Mesothelial cell of epicardium (in vitro differentiated cells): ENCODE measurements at regions not wholly inside any gene's neighbourhood (a gene's known extent, or its start where the extent isn't known, plus 50 kb on each side); places are given as distances from the start of the nearest gene placed in this dataset.
A peak's percentile ranks its signal among the peaks of the same experiment; 100 is the strongest.
"Not testable (repeated sequence)": the region's sequence is repeated elsewhere in the genome, so short reads cannot be mapped to it uniquely, and the experiment has no call there.

ENCODE experiments used
- DNase-seq, 2 experiments: peaks; one replicate each; pipeline ENCODE4 v3.0.0; 2021; ENCODE audit warnings: low spot score in 2 of 2; ENCODE audit not compliant: unreplicated experiment in 2 of 2
- H3K27ac Mint-ChIP-seq: 2 replicates; pipeline ENCODE4 v1.8.0; 2021; ENCODE audit warnings: mixed read lengths
- H3K27me3 Mint-ChIP-seq: 2 replicates; pipeline ENCODE4 v1.8.0; 2021; ENCODE audit warnings: low read depth, mixed read lengths
- H3K36me3 Mint-ChIP-seq: 2 replicates; pipeline ENCODE4 v1.8.0; 2021; ENCODE audit warnings: mixed read lengths
- H3K4me1 Mint-ChIP-seq: 2 replicates; pipeline ENCODE4 v1.8.0; 2021; ENCODE audit warnings: mixed read lengths
- H3K4me3 Mint-ChIP-seq: 2 replicates; pipeline ENCODE4 v1.8.0; 2021; ENCODE audit warnings: mild to moderate bottlenecking, moderate library complexity, mixed read lengths
- H3K9me3 Mint-ChIP-seq: 2 replicates; pipeline ENCODE4 v1.8.0; 2021; ENCODE audit warnings: mixed read lengths
- CTCF ChIP-seq: fragments of 200-600 bp; sonication (generic); IDR thresholded peaks from one replicate; pipeline ENCODE4 v1.5.0; 2021; ENCODE audit warnings: antibody characterized with exemption; ENCODE audit not compliant: unreplicated experiment

GRCh38 chr1:104646233-104646632 lies 896.5 kb downstream of the AMY1C start:
- no peak for DNase-seq
- Mint-ChIP-seq H3K27me3 (no peaks in the 10 kb centered on the region), H3K9me3 (no peaks in the 10 kb centered on the region), H3K4me3 (no peak overlapping the region), H3K36me3 (no peaks in the 10 kb centered on the region), H3K4me1 (peaks cover 7% of the 10 kb centered on the region), H3K27ac (no peak overlapping the region)
- no peak for TF ChIP-seq CTCF

- Mint-ChIP-seq H3K4me1 (peaks cover 7% of the 10 kb centered on the region), H3K9me3 (no peaks in the 10 kb centered on the region), H3K27me3 (no peaks in the 10 kb centered on the region), H3K36me3 (no peaks in the 10 kb centered on the region), H3K27ac (no peak overlapping the region), H3K4me3 (no peak overlapping the region)
- no peak for DNase-seq
- peak; percentile 17 for TF ChIP-seq CTCF
Observed at GRCh38 chr1:104648269-104648691, 898.6 kb downstream of the AMY1C start.

DNA sequence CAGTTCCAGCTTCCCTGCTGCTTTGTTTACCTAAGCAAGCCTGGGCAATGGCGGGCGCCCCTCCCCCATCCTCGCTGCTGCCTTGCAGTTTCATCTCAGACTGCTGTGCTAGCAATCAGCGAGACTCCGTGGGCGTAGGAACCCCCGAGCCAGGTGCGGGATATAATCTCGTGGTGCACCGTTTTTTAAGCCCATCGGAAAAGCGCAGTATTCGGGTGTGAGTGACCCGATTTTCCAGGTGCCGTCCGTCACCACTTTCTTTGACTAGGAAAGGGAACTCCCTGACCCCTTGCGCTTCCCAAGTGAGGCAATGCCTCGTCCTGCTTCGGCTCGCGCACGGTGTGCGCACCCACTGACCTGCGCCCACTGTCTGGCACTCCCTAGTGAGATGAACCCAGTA lies 914.7 kb downstream of the AMY1C start:
- H3K4me3 Mint-ChIP-seq, DNase-seq, H3K27ac Mint-ChIP-seq, H3K4me1 Mint-ChIP-seq, H3K27me3 Mint-ChIP-seq, H3K36me3 Mint-ChIP-seq: not testable (repeated sequence)
- H3K9me3 Mint-ChIP-seq = peaks cover 14% of the 10 kb centered on the region

DNA sequence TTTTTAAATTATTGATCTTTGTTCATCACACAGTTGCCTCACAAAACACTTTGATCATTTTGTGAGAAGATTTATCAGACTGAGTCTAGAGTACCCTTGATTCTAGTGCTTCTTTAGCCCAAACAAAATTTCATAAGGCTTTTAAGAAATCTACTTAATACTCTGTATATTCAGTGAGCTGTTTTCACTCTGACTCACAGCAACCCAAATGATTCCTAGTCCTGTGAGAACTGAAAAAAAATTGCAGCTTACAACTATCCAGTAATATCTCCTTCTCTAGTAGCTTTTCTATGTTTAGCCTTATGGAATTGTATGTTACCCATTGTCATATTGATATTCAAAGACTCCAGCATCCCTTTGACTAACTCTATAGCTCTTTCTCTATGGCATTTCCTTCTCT lies 915.6 kb downstream of the AMY1C start:
- H3K9me3 Mint-ChIP-seq = peaks cover 14% of the 10 kb centered on the region
- H3K4me3 Mint-ChIP-seq = no peak overlapping the region
- no peak for DNase-seq
- H3K27ac Mint-ChIP-seq = no peak overlapping the region
- TF ChIP-seq CTCF = no peak
- peaks cover 1% of the 10 kb centered on the region for H3K36me3 Mint-ChIP-seq
- H3K27me3 Mint-ChIP-seq = no peaks in the 10 kb centered on the region
- peaks cover under 1% of the 10 kb centered on the region for H3K4me1 Mint-ChIP-seq

- Mint-ChIP-seq H3K4me3 (peak overlapping the region; percentile 38), H3K36me3 (no peaks in the 10 kb centered on the region), H3K27me3 (no peaks in the 10 kb centered on the region), H3K27ac (peak overlapping the region; percentile 58), H3K4me1 (peaks cover 12% of the 10 kb centered on the region), H3K9me3 (no peaks in the 10 kb centered on the region)
- DNase-seq = no peak
- TF ChIP-seq CTCF = no peak
Observed at GRCh38 chr1:104671684-104672353, 922.1 kb downstream of the AMY1C start.

DNA sequence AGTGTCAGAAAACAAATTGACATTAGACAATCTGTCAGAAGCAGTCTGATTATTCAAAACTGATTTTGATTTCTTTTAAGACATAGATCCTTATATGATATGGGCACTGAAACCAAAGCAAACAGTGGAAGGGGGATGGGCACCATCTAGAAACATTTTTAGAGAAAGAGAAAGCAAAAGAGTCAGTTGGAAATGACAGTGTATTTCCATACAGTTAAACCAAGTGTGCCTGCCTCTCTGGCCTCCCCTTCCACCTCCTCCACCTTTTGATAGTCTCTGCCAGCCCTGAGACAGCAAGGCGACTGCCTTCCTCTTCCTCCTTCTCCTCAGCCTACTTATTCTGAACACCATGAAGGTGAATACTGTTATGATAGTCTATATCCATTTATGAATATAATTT lies 949.7 kb downstream of the AMY1C start:
- no peak overlapping the region for H3K27ac Mint-ChIP-seq
- H3K36me3 Mint-ChIP-seq = no peaks in the 10 kb centered on the region
- no peak for DNase-seq
- no peaks in the 10 kb centered on the region for H3K27me3 Mint-ChIP-seq
- H3K9me3 Mint-ChIP-seq = peaks cover 7% of the 10 kb centered on the region
- TF ChIP-seq CTCF = no peak
- H3K4me3 Mint-ChIP-seq = no peak overlapping the region
- no peaks in the 10 kb centered on the region for H3K4me1 Mint-ChIP-seq
